Erythroblast (primary cell): ENCODE measurements at regions not wholly inside any gene's neighbourhood (a gene's known extent, or its start where the extent isn't known, plus 50 kb on each side); places are given as distances from the start of the nearest gene placed in this dataset.

ENCODE experiments used
- GATA1 ChIP-seq: IDR thresholded peaks from 2 replicates; pipeline ENCODE4 v1.6.1; 2011; ENCODE audit warnings: low read depth, mild to moderate bottlenecking, control low read depth, low read length, moderate library complexity
- POLR2A ChIP-seq: IDR thresholded peaks from 2 replicates; pipeline ENCODE4 v1.6.1; 2011; ENCODE audit warnings: mild to moderate bottlenecking, low read length

- no peak for TF ChIP-seq POLR2A
- no peak for TF ChIP-seq GATA1
These were observed 459.3 kb downstream of the CETN3 start for GRCh38 chr5:89950234-89950633.
